Subcutaneous abdominal adipose tissue (tissue), 5 donors: ENCODE measurements at regions not wholly inside any gene's neighbourhood (a gene's known extent, or its start where the extent isn't known, plus 50 kb on each side); places are given as distances from the start of the nearest gene placed in this dataset.

Experiments
- H3K27ac ChIP-seq: one replicate; pipeline ENCODE4 v1.7.0; 2013; ENCODE audit warnings: low read depth, mild to moderate bottlenecking, inconsistent platforms, low read length, moderate library complexity
- H3K27me3 ChIP-seq, 5 donors: one replicate each; pipeline ENCODE4 v1.7.0; 2013; ENCODE audit warnings: low read length in 5 of 5, inconsistent platforms in 1 of 5; ENCODE audit not compliant: control insufficient read depth in 5 of 5, insufficient read depth in 4 of 5
- H3K36me3 ChIP-seq, 5 donors: one replicate each; pipeline ENCODE4 v1.7.0; 2013; ENCODE audit warnings: low read length in 5 of 5; ENCODE audit not compliant: control insufficient read depth in 5 of 5, insufficient read depth in 5 of 5
- H3K4me1 ChIP-seq, 5 donors: one replicate each; pipeline ENCODE4 v1.7.0; 2013; ENCODE audit warnings: low read length in 5 of 5, mild to moderate bottlenecking in 3 of 5, moderate library complexity in 1 of 5; ENCODE audit not compliant: control insufficient read depth in 5 of 5, insufficient read depth in 5 of 5
- H3K4me3 ChIP-seq, 5 donors: one replicate each; pipeline ENCODE4 v1.7.0; 2013; ENCODE audit warnings: low read length in 5 of 5, low read depth in 1 of 5
- H3K9ac ChIP-seq, 5 donors: one replicate each; pipeline ENCODE4 v1.7.0; 2013; ENCODE audit warnings: low read length in 5 of 5, mild to moderate bottlenecking in 4 of 5, moderate library complexity in 3 of 5
- H3K9me3 ChIP-seq, 5 donors: one replicate each; pipeline ENCODE4 v1.7.0; 2013; ENCODE audit warnings: low read length in 5 of 5; ENCODE audit not compliant: control insufficient read depth in 5 of 5
- donor health status: healthy.
- donor health status: healthy.
- donor health status: healthy.
- donor health status: healthy.
- donor health status: healthy.

GRCh38 chr2:239523147-239523953, 122.5 kb upstream of the HDAC4 start:
- H3K4me3 ChIP-seq, result no peak overlapping the region
- H3K9me3 ChIP-seq, result no peaks in the 10 kb centered on the region
- no peak overlapping the region for H3K27ac ChIP-seq
- H3K9ac ChIP-seq, result no peak overlapping the region
- H3K36me3 ChIP-seq, result no peaks in the 10 kb centered on the region
- H3K4me1 ChIP-seq, result peaks cover 0 to 12% (median 9%) of the 10 kb centered on the region in 5 donors
- peaks cover 0 to 5% (median 0%) of the 10 kb centered on the region in 5 donors for H3K27me3 ChIP-seq

- no peak overlapping the region for H3K9ac ChIP-seq
- H3K27me3 ChIP-seq, result peaks cover 0 to 5% (median 0%) of the 10 kb centered on the region in 5 donors
- H3K4me3 ChIP-seq, result no peak overlapping the region
- no peaks in the 10 kb centered on the region for H3K36me3 ChIP-seq
- no peak overlapping the region for H3K27ac ChIP-seq
- H3K9me3 ChIP-seq, result no peaks in the 10 kb centered on the region
- peaks cover 0 to 12% (median 9%) of the 10 kb centered on the region in 5 donors for H3K4me1 ChIP-seq
Measured at GRCh38 chr2:239522740-239523119, 121.9 kb upstream of the HDAC4 start.

- no peak overlapping the region for H3K27ac ChIP-seq
- H3K27me3 ChIP-seq, result peaks cover 0 to 5% (median 0%) of the 10 kb centered on the region in 5 donors
- no peak overlapping the region for H3K9ac ChIP-seq
Measured at GRCh38 chr2:239522002-239522739, 121.4 kb upstream of the HDAC4 start.

GRCh38 chr2:239521518-239521815, 120.6 kb upstream of the HDAC4 start:
- Histone ChIP-seq H3K4me3 (no peak overlapping the region), H3K4me1 (peaks cover 0 to 12% (median 9%) of the 10 kb centered on the region in 5 donors), H3K9me3 (no peaks in the 10 kb centered on the region), H3K9ac (no peak overlapping the region), H3K36me3 (no peaks in the 10 kb centered on the region), H3K27ac (no peak overlapping the region), H3K27me3 (peaks cover 0 to 4% (median 0%) of the 10 kb centered on the region in 5 donors)

More at GRCh38 chr2:239522002-239522739, 121.4 kb upstream of the HDAC4 start:
- Histone ChIP-seq H3K4me1 (peaks cover 0 to 12% (median 9%) of the 10 kb centered on the region in 5 donors), H3K36me3 (no peaks in the 10 kb centered on the region), H3K9me3 (no peaks in the 10 kb centered on the region), H3K4me3 (peak overlapping the region in 1 of 5 donors; percentile 22)

DNA sequence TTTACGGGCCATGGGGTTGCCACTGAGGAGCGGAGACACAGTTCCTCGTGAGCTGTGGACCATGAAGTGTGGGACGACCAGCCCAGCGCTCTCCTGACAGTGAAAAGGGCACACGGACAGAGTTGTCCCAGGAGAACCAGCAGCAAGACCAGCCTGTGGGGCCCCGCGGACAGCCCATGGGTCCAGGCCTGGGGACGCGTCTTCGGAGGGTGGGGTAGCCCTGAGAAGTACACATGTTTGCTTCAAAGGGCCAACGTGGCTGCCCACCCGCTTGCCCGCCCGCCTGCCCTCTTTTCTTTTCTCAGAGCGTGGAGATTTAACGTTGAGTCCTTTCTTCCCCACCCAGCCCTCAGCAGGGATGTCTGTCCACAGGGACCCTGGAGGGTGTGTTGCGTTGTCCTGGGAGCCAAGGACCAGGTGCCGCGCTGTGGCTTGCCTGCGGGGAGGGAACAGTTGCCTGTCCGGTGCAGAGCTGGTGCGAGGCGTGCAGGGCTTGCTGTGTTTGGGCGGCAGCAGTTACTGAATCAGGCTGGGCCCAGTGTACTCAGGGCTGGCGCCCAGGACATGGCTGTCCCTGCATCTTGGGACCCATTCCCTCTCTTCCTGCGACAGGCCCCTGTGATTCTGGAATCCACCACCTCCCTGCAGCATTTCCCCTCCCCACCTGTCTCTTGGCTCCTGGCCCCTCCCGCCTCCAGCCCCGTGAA, 120.1 kb upstream of the HDAC4 start:
- no peak overlapping the region for H3K9ac ChIP-seq
- no peak overlapping the region for H3K4me3 ChIP-seq
- H3K4me1 ChIP-seq, result peaks cover 0 to 12% (median 9%) of the 10 kb centered on the region in 5 donors
- peaks cover 0 to 3% (median 0%) of the 10 kb centered on the region in 5 donors for H3K27me3 ChIP-seq
- H3K9me3 ChIP-seq, result no peaks in the 10 kb centered on the region
- no peak overlapping the region for H3K27ac ChIP-seq
- H3K36me3 ChIP-seq, result no peaks in the 10 kb centered on the region

DNA sequence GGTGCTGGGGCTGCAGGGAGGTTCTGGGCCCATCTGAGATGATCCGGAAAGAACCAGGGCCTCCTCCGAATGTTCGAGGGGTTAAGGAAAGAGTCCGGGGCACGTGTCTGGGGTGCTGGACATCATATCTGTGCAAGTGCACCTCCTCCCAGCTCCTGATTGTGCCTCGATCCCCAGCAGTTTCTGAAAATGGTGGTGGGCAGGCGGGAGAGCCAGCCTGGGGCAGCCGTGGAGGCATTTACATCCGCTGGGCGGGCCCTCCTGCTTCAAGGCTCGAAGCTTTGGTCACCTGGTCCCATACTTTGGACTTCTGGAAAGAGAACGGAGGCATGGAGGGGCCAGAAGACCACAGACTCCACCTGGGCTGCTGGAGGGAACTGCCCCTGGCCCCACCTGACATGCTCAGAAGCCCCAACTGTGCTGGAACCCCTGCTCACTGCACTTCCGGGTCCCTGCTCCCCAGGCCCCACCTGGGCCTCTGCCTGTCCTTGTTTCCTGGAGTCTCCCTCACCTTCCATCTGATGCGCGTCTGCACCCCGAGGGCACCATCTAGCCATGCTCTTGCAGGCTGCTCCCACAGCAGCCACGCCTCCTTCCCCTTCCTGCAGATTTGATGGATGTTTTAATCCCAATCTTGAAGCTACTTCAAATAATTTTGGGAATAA, 119.2 kb upstream of the HDAC4 start:
- Histone ChIP-seq H3K9me3 (no peaks in the 10 kb centered on the region), H3K4me3 (no peak overlapping the region), H3K9ac (no peak overlapping the region), H3K27me3 (peaks cover 0 to 5% (median 0%) of the 10 kb centered on the region in 5 donors), H3K27ac (no peak overlapping the region), H3K36me3 (no peaks in the 10 kb centered on the region), H3K4me1 (peaks cover 0 to 12% (median 9%) of the 10 kb centered on the region in 5 donors)

DNA sequence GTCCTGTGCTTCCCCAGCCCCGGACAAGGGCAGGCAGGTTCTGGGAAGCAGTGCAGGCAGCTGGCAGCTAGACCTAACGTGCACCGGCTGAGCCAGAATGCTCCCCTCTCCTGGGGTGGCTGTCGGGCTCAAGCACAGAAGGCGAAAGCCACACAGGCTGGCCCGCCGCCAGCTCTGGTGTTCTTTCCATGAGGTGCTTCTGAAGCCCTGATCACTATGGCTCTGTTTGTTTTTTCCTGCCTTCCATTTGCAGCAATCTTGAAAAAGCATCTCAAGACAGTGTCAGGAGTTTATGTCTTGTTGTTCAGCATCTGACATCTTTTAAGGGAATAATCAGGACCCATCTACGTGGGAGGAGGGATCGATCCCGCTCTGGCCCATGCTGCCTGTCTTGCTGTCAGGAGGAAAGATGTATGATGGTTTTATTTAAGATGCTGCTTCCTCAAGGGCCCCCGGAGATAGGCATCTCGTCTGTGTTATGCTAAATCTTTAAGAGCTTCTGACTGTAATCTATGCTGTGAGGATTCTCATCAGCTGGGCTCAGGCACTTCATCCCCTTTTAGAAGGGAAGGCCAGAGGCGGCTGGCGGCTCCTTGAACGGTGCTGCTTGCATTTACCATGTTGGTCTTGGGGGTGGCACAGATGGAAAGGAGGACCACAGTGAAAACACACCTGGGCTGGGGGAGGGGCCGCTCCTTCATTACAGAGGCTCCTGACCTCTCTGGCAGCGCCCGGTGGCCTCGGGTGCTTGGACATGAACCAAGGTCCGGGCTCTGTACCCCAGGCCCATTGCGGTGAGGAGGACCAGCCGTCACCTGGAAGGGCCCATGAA, 118.5 kb upstream of the HDAC4 start:
- no peaks in the 10 kb centered on the region for H3K9me3 ChIP-seq
- no peaks in the 10 kb centered on the region for H3K36me3 ChIP-seq
- H3K27me3 ChIP-seq, result peaks cover 0 to 5% (median 0%) of the 10 kb centered on the region in 5 donors
- H3K9ac ChIP-seq, result no peak overlapping the region
- no peak overlapping the region for H3K27ac ChIP-seq
- H3K4me3 ChIP-seq, result no peak overlapping the region
- peaks cover 0 to 12% (median 9%) of the 10 kb centered on the region in 5 donors for H3K4me1 ChIP-seq

DNA sequence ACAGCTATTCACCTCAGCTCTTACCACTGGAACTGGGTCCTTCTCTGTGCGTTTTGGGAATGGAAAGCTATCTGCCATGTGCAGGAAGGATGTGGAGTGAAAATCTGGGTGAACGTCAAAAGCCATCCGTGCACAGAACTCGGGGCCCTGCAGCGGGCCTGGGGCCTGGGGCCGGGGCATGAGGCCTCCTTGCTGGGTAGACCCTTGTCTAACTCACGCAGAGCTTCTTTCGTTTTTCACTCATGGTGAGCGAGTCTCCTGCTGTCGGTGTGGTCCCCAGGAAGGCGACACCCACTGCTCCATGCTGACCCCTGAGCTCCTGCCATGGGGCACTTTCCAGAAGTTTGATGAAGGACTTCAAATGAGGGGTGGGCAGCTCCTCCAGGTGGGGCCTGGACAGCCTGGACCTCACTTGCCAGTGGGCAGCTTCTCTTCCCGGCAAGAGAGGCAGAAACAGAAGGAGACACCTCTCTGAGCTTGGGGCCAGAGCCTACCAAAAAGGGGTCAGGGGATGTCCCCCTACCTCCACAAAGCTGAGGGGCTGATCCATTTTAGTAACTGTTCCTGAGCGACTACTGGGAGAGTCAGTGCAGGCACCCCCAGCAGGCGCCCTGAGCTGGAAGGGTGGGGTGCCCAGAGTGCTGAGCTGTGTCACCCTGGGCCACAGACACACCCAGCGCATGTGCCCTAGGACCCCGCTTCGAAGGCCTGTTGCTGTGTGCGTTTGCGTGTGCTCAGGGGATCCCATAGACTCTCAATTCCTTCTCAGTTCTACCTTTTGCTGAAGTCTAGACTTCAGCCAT, 117.7 kb upstream of the HDAC4 start:
- peaks cover 0 to 5% (median 0%) of the 10 kb centered on the region in 5 donors for H3K27me3 ChIP-seq
- no peak overlapping the region for H3K9ac ChIP-seq
- no peaks in the 10 kb centered on the region for H3K36me3 ChIP-seq
- H3K4me1 ChIP-seq, result peaks cover 0 to 12% (median 9%) of the 10 kb centered on the region in 5 donors
- H3K9me3 ChIP-seq, result no peaks in the 10 kb centered on the region
- H3K27ac ChIP-seq, result no peak overlapping the region
- H3K4me3 ChIP-seq, result no peak overlapping the region
